ENCODE measurements at regions not wholly inside any gene's neighbourhood (a gene's known extent, or its start where the extent isn't known, plus 50 kb on each side); places are given as distances from the start of the nearest gene placed in this dataset.

DNA sequence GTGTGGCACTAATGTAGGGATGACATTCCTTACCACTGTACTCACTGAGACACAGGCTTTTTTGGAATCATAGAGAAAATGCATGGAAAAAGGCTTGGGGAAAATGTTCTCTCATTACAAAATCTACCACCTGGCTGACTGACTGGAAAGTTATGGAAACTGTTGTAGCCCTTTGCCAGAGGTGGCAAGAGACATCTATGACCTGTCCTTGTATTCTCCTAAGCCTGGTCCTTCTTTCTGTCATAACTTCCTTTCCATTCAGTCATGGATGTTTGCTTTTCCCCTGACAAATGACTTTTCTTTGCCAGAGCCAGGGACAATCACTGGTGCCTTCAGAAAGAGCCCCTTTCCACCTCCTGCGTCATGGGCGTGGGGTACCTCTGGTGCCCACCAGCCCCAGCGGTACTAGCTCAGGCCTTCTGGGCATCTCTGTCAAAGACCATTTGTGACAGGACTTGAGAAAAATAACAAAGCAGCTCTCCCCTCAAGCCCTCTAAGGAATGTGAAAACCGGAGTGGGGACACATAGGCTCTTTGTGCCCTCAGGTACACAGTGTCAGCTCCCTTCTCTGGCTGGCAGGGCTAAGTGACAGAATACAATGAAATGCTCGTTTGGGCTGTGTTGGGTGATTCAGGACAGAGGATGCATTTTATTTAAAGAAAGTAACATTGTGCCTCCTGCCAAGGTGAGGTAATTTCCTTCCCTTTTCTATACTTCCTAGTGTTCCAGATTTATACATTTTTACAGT lies 381.1 kb upstream of the RASGRP1 start:
- Histone ChIP-seq H3K9me3 (no peaks in the 10 kb centered on the region), H3K36me3 (ENCODE audit: insufficient read depth in 1 of 2, low read depth in 1 of 2) (no peaks in the 10 kb centered on the region), H3K4me3 (no peak overlapping the region), H3K27me3 (ENCODE audit: insufficient read depth in 3 of 3, low read length in 2 of 3) (no peaks in the 10 kb centered on the region), H3K4me1 (no peaks in the 10 kb centered on the region), H3K27ac (no peak overlapping the region)
- WGBS, 3 donors: 77 to 80% (median 79%) methylated on average over 5 of the region's 5 CpGs
- no peak for ATAC-seq
- intact Hi-C loops (cut with DNase I): no loop called here
- DNase-seq: no peak
- TF ChIP-seq, protein P1, sequence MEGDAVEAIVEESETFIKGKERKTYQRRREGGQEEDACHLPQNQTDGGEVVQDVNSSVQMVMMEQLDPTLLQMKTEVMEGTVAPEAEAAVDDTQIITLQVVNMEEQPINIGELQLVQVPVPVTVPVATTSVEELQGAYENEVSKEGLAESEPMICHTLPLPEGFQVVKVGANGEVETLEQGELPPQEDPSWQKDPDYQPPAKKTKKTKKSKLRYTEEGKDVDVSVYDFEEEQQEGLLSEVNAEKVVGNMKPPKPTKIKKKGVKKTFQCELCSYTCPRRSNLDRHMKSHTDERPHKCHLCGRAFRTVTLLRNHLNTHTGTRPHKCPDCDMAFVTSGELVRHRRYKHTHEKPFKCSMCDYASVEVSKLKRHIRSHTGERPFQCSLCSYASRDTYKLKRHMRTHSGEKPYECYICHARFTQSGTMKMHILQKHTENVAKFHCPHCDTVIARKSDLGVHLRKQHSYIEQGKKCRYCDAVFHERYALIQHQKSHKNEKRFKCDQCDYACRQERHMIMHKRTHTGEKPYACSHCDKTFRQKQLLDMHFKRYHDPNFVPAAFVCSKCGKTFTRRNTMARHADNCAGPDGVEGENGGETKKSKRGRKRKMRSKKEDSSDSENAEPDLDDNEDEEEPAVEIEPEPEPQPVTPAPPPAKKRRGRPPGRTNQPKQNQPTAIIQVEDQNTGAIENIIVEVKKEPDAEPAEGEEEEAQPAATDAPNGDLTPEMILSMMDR (IDR thresholded peaks at IDR 0.05): no peak

DNA sequence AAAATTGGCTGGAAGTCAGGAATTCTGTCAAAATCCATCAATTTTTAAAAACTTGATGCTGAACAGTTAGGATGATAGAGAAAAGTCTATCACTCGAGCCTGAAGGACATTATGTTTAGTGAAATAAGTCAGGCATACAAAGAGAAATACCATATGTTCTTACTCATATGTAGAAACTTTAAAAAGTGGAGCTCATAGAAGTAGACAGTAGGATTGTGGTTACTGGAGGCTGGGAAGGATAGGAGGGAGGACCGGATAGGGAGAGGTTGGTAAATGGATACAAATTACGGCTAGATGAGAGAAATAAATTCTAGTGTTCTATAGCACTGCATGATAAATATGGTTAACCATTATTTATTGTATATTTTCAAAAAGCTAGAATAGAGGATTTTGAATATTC lies 389.5 kb upstream of the RASGRP1 start:
- TF ChIP-seq, protein P1 (IDR thresholded peaks at IDR 0.05): no peak
- H3K36me3 ChIP-seq (ENCODE audit: insufficient read depth in 1 of 2, low read depth in 1 of 2): no peaks in the 10 kb centered on the region
- DNase-seq (no peak), ATAC-seq (no peak)
- H3K27me3 ChIP-seq (ENCODE audit: insufficient read depth in 3 of 3, low read length in 2 of 3): no peaks in the 10 kb centered on the region
- no peak overlapping the region for H3K4me3 ChIP-seq
- H3K4me1 ChIP-seq: no peaks in the 10 kb centered on the region
- intact Hi-C loops (cut with DNase I): no loop called here
- no peak overlapping the region for H3K27ac ChIP-seq
- H3K9me3 ChIP-seq: no peaks in the 10 kb centered on the region
- 83 to 88% (median 84%) methylated on average over 3 of the region's 3 CpGs for WGBS, 3 donors

DNA sequence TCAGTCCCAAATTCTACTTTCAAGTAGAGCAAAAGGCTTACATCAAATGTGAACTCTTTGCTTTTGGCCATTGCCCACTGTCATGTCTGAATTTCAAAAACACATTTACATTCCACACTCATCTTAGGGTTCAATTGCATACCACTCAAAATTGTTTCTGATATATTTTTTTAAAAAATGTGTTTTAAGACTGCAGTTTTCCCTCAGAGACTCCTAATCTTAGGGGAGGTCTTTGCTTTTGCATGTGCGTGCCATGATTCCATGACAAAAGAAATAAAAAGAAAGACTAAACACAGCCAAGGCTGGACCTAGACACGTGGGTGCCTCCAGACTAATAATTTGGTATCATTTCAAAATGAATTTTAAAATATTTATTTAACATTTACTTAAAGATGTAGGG lies 396.8 kb upstream of the RASGRP1 start:
- TF ChIP-seq, protein P1 (IDR thresholded peaks at IDR 0.05): no peak
- Histone ChIP-seq H3K9me3 (no peaks in the 10 kb centered on the region), H3K27ac (no peak overlapping the region), H3K27me3 (ENCODE audit: insufficient read depth in 3 of 3, low read length in 2 of 3) (no peaks in the 10 kb centered on the region), H3K4me1 (no peaks in the 10 kb centered on the region), H3K36me3 (ENCODE audit: insufficient read depth in 1 of 2, low read depth in 1 of 2) (no peaks in the 10 kb centered on the region), H3K4me3 (no peak overlapping the region)
- no peak for ATAC-seq
- intact Hi-C loops (cut with DNase I): no loop called here
- 49 to 56% (median 51%) methylated on average over 2 of the region's 2 CpGs for WGBS, 3 donors
- no peak for DNase-seq

DNA sequence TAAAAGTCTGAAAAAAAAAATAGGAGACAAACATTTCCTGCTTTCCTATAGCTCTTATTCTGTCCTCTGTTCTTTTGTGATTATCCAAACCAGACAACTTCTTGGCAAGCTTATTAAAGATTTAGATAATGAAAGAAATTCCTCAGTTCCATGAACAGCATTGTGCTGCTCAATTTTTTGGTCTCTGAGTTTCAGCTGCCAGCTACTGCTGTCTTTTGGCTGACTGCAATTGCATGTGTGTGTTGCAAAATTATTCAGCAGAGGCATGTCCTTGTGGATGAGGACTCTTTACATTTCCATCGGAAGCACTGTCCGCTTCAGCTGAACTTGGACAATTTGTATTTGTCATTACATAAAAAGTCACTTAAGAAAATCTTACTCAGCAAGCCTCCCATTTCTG lies 397.3 kb upstream of the RASGRP1 start:
- no peak overlapping the region for H3K27ac ChIP-seq
- H3K36me3 ChIP-seq (ENCODE audit: insufficient read depth in 1 of 2, low read depth in 1 of 2): no peaks in the 10 kb centered on the region
- H3K4me3 ChIP-seq: no peak overlapping the region
- H3K9me3 ChIP-seq: no peaks in the 10 kb centered on the region
- no peaks in the 10 kb centered on the region for H3K4me1 ChIP-seq
- DNase-seq: no peak
- 47 to 61% (median 52%) methylated on average over 2 of the region's 2 CpGs for WGBS, 3 donors
- no peak for ATAC-seq
- intact Hi-C loops (cut with DNase I): no loop called here
- TF ChIP-seq, protein P1 (IDR thresholded peaks at IDR 0.05): no peak
- no peaks in the 10 kb centered on the region for H3K27me3 ChIP-seq (ENCODE audit: insufficient read depth in 3 of 3, low read length in 2 of 3)

DNA sequence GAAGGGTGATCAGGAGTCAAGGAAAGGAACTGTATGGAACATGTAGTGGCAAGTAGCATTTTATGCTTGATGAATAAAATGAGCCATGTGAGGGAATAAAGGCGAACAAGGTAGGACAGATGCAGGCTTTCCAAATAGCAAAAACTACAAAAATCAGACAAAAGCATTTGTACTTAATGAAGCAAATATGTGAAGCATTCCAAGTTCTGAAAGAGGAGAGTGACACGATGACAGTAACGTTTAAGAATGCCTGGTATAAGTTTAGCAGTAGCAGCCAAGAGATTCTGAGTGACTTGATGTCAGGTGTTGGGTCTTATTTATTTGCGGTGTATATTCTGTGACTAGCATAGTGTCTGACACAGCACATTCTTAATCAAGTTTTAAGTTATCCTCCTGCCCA lies 408.2 kb upstream of the RASGRP1 start:
- Histone ChIP-seq H3K27ac (no peak overlapping the region), H3K27me3 (ENCODE audit: insufficient read depth in 3 of 3, low read length in 2 of 3) (no peaks in the 10 kb centered on the region), H3K4me3 (no peak overlapping the region), H3K9me3 (no peaks in the 10 kb centered on the region), H3K4me1 (no peaks in the 10 kb centered on the region), H3K36me3 (ENCODE audit: insufficient read depth in 1 of 2, low read depth in 1 of 2) (no peaks in the 10 kb centered on the region)
- intact Hi-C loops (cut with DNase I): no loop called here
- no peak for ATAC-seq
- TF ChIP-seq, protein P1 (IDR thresholded peaks at IDR 0.05): no peak
- no peak for DNase-seq
- WGBS, 3 donors: 74 to 84% (median 82%) methylated on average over 4 of the region's 4 CpGs
